Psoas muscle (tissue), 7 donors: ENCODE measurements at regions not wholly inside any gene's neighbourhood (a gene's known extent, or its start where the extent isn't known, plus 50 kb on each side); places are given as distances from the start of the nearest gene placed in this dataset.

ENCODE experiments used
- ATAC-seq, 4 donors: fragments of 200-7000 bp; cut with Tn5 transposase; one replicate each; pipeline ENCODE4 v1.9.1; 2020; ENCODE audit warnings: moderate library complexity in 3 of 4, mild to moderate bottlenecking in 2 of 4
- DNase-seq, 2 donors: peaks; one replicate each; pipeline ENCODE4 v3.0.0-alpha.2; 2020
- H3K27ac ChIP-seq: fragments of 200-600 bp; one replicate; pipeline ENCODE4 v1.8.0; 2022
- H3K27me3 ChIP-seq, 3 donors: fragments of 200-600 bp in 1 of 3; one replicate each; pipeline versions ENCODE4 v1.6.1 to v1.8.0; 2013 to 2022; ENCODE audit warnings: low read length in 2 of 3, mild to moderate bottlenecking in 2 of 3, moderate library complexity in 1 of 3; ENCODE audit not compliant: insufficient read depth in 3 of 3
- H3K36me3 ChIP-seq, 2 donors: fragments of 200-600 bp in 1 of 2; one replicate each; pipeline versions ENCODE4 v1.6.1 to v1.8.0; 2013 to 2022; ENCODE audit warnings: low read depth in 1 of 2, mild to moderate bottlenecking in 1 of 2, moderate library complexity in 1 of 2; ENCODE audit not compliant: insufficient read depth in 1 of 2
- H3K4me1 ChIP-seq: fragments of 200-600 bp; one replicate; pipeline ENCODE4 v1.8.0; 2022
- H3K4me3 ChIP-seq: fragments of 200-600 bp; one replicate; pipeline ENCODE4 v1.8.0; 2022; ENCODE audit warnings: mild to moderate bottlenecking
- H3K9me3 ChIP-seq: fragments of 200-600 bp; one replicate; pipeline ENCODE4 v1.8.0; 2022
- WGBS, 3 donors: extraction: QIAGEN DNeasy Blood & Tissue Kit; methylation state at CpG; one replicate each; pipeline versions ENCODE4 v1.1.6 to v1.1.7; 2013; 5-methylcytosine and 5-hydroxymethylcytosine counted together
- intact Hi-C, 2 donors: fragments of 100-400 bp; cut with DNase I; formaldehyde crosslinking; loops; one replicate each; pipeline versions ENCODE4 v1.11.0 to v1.14.2; 2022
- TF ChIP-seq, protein P1 (sequence below): fragments of 200-600 bp; IDR thresholded peaks from one replicate; pipeline ENCODE4 v1.8.0; 2022; ENCODE audit warnings: antibody characterized with exemption
- donor health status: healthy with polysubstance abuse.
- donor health status: DM: no; HTN: no; CAD: no; lungs with moderate emphysema.
- donor health status: Bipolar disorder and iron deficiency.
- donor health status: healthy.
- donor health status: DM: yes; HTN: yes; CAD: no.
- donor health status: DM: no; HTN: no; CAD: no.
- donor health status: DM: yes; HTN: yes; CAD: no.

DNA sequence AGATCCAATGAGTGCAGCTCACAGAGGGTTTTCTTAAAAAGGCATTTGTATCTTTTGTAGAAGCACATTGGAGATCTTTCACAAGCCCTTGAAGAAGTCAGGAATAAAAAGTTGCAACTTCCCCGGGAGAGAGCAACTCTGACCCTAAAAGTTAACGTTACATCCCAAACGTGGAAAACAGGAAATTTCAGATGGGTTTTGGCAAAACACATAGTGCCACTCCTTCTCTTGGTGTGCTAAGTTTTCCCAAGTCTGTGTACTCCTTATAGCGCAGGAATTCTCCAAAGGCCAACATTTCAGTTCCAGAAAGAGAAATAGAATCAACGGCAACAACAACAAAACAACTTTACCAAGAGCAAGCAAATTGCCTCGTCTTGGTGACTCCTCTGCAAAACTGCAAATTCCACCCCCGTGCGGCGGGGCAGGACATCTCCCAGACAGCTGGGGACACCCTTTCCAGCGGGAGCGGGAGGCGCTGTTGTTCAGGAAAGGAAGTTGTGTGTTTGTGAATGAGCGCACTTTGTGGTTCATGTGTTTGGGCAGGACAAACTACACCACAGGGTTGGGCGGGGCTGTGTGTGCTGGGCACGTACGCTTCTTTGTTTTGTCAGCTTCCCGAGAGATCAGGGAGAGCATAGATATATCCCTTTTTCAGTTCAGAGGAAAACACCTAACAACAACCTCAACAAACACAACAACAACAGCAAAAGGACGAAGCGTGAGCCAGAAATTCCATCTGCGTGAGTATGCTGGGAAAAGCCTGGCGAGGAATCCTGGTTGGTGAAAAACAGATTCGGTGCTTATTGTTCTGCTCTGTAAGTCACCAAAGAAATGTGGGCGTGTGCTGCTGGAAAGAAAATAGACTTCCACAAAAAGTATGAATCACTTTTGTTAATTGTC is 294.7 kb upstream of the PITRM1 start:
- intact Hi-C loops: loop anchor here in 1 of 2 donors (5.0 kb wide), 2 partner anchors 60 to 440 kb away; no protein-coding TSS in a partner anchor
- no peaks in the 10 kb centered on the region for H3K9me3 ChIP-seq
- H3K27ac ChIP-seq: peak overlapping the region; percentile 91
- H3K4me3 ChIP-seq: peak overlapping the region; percentile 60
- TF ChIP-seq, protein P1, sequence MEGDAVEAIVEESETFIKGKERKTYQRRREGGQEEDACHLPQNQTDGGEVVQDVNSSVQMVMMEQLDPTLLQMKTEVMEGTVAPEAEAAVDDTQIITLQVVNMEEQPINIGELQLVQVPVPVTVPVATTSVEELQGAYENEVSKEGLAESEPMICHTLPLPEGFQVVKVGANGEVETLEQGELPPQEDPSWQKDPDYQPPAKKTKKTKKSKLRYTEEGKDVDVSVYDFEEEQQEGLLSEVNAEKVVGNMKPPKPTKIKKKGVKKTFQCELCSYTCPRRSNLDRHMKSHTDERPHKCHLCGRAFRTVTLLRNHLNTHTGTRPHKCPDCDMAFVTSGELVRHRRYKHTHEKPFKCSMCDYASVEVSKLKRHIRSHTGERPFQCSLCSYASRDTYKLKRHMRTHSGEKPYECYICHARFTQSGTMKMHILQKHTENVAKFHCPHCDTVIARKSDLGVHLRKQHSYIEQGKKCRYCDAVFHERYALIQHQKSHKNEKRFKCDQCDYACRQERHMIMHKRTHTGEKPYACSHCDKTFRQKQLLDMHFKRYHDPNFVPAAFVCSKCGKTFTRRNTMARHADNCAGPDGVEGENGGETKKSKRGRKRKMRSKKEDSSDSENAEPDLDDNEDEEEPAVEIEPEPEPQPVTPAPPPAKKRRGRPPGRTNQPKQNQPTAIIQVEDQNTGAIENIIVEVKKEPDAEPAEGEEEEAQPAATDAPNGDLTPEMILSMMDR: peak; percentile 60
- H3K27me3 ChIP-seq: no peaks in the 10 kb centered on the region
- H3K4me1 ChIP-seq: peaks cover 41% of the 10 kb centered on the region
- WGBS, 3 donors: 9 to 17% (median 11%) methylated on average over 23 of the region's 23 CpGs
- DNase-seq (peak; percentile 84 to 90), ATAC-seq (peak; percentile 68 to 77 (median 72))
- H3K36me3 ChIP-seq: no peaks in the 10 kb centered on the region

DNA sequence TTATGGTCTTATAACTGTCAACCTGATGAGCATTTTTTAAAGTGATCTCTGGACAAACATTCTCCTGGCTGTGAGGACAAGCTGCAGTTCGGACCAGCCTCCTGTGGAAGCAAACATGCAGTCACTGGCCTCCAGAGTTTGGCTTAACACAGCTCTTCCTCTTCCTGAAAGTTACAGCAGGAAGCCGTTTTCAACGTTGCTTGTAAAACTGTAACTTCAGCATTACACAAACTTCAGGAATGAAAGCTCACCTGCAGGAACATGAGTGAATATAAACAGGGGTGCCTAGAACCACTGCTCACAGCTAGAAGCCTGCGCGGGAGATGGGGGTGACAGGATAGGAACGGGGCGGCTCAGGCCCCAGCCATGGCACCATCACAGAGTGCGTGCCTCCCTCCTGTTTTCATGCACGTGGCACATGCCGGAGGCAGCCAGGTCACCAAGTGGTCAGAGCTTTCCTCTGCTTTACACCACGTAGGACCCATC is 292.9 kb upstream of the PITRM1 start:
- H3K27ac ChIP-seq: peak overlapping the region; percentile 91
- 44 to 57% (median 56%) methylated on average over 11 of the region's 11 CpGs for WGBS, 3 donors
- ATAC-seq (no peak), DNase-seq (no peak)
- TF ChIP-seq, protein P1: no peak
- intact Hi-C loops: loop anchor here in 1 of 2 donors (5.0 kb wide), 2 partner anchors 62 to 442 kb away; no protein-coding TSS in a partner anchor
- peaks cover 33% of the 10 kb centered on the region for H3K4me1 ChIP-seq
- no peaks in the 10 kb centered on the region for H3K36me3 ChIP-seq
- H3K4me3 ChIP-seq: no peak overlapping the region
- no peaks in the 10 kb centered on the region for H3K9me3 ChIP-seq
- no peaks in the 10 kb centered on the region for H3K27me3 ChIP-seq

DNA sequence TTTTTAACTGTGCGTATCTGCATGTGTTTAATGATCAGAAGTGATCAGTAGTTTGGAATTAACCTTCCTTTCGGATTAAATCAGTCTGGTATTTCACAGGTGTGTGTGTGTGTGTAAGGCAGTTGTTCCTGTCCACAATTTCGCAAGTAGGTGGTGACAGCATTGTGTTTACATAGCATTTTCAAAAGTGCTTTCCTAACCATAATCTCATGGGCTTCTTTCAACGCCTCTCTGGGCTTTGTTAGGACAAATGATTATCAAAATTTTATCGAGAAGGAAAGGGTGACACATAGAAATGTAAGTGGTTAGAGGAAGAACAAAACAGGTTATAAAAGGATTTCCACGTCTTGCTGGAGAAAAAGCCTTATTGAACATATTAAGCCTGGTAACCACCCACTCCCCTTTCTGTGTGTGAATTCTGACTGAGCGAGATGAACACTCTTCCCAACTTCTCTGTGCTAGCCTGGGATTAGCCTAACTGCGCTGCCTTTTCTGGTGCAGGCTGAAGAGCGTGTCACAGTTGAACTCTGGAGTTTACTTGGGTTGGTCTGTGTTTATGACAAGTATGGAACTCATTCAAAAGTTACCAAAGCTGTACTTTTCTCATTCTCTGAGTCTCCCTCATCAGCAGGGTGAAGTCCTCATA is 292.3 kb upstream of the PITRM1 start:
- WGBS, 3 donors: 76 to 83% (median 77%) methylated on average over 9 of the region's 9 CpGs
- DNase-seq: no peak
- peaks cover 28% of the 10 kb centered on the region for H3K4me1 ChIP-seq
- TF ChIP-seq, protein P1: no peak
- no peak overlapping the region for H3K4me3 ChIP-seq
- H3K27me3 ChIP-seq: no peaks in the 10 kb centered on the region
- peak overlapping the region; percentile 91 for H3K27ac ChIP-seq
- ATAC-seq: no peak
- H3K36me3 ChIP-seq: no peaks in the 10 kb centered on the region
- intact Hi-C loops: loop anchor here in 1 of 2 donors (5.0 kb wide), 3 partner anchors 62 to 442 kb away; no protein-coding TSS in a partner anchor
- no peaks in the 10 kb centered on the region for H3K9me3 ChIP-seq

DNA sequence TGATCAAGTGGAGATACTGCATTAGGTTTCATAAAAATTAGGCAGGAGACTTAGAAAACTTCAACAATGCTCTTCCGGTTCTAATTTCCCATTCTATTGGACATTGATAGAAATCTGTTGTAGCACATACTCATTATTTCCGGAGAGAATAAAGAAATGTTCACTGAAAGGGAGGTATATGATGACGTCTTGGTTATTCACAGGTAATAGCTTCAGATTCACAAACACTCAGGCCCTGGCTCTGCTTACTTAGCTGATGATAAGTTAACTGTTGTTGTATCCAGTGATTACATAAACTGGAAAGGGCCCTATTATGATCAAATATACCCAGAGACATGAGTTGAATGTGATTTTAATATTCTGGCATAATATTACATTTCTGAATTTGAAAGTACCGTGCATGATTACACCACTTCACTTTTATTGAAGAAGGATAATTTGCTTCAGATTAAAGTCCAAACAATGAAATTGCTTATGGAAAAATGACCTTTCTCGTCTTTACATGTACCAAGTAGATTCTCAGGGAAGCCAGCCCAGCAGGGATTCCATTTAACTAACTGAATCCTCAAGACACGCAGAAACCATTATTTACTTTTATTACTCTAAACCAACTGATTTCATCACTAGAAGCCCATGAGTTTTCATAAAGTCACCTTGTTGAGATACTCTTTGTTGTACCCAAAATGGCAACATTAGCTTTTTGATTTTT is 288.0 kb upstream of the PITRM1 start:
- intact Hi-C loops: loop anchor here in 1 of 2 donors (5.0 kb wide), 1 partner anchor 223 kb away; no protein-coding TSS in a partner anchor
- Histone ChIP-seq H3K9me3 (no peaks in the 10 kb centered on the region), H3K4me3 (no peak overlapping the region), H3K4me1 (peaks cover 3% of the 10 kb centered on the region), H3K27me3 (no peaks in the 10 kb centered on the region), H3K36me3 (no peaks in the 10 kb centered on the region), H3K27ac (no peak overlapping the region)
- TF ChIP-seq, protein P1: no peak
- WGBS, 3 donors: 71 to 81% (median 80%) methylated on average over 6 of the region's 6 CpGs
- ATAC-seq (no peak), DNase-seq (no peak)
